H9 (cell line): ENCODE measurements at regions not wholly inside any gene's neighbourhood (a gene's known extent, or its start where the extent isn't known, plus 50 kb on each side); places are given as distances from the start of the nearest gene placed in this dataset.

Source experiments
- DNase-seq: peaks from one replicate; pipeline ENCODE4 v3.0.0-alpha.2; 2017
- H2AFZ ChIP-seq: one replicate; pipeline ENCODE4 v1.6.1; 2013; ENCODE audit warnings: mild to moderate bottlenecking, low read length, control low read depth, moderate library complexity
- H2AK5ac ChIP-seq: 2 replicates; pipeline ENCODE4 v1.6.1; 2013; ENCODE audit warnings: low read length, control low read depth, mixed read lengths; ENCODE audit not compliant: insufficient read length
- H2BK120ac ChIP-seq: one replicate; pipeline ENCODE4 v1.6.1; 2013; ENCODE audit warnings: low read depth, mild to moderate bottlenecking, low read length, control low read depth, inconsistent platforms; ENCODE audit not compliant: poor library complexity, severe bottlenecking
- H2BK12ac ChIP-seq: 2 replicates; pipeline ENCODE4 v1.6.1; 2013; ENCODE audit warnings: low read length, control low read depth, mixed read lengths, low read depth; ENCODE audit not compliant: insufficient read length
- H2BK15ac ChIP-seq: 2 replicates; pipeline ENCODE4 v1.6.1; 2013; ENCODE audit warnings: low read depth, low read length, control low read depth
- H2BK20ac ChIP-seq: one replicate; pipeline ENCODE4 v1.6.1; 2013; ENCODE audit warnings: low read depth, mild to moderate bottlenecking, low read length, control low read depth, inconsistent platforms; ENCODE audit not compliant: poor library complexity, severe bottlenecking
- H2BK5ac ChIP-seq: 2 replicates; pipeline ENCODE4 v1.6.1; 2013; ENCODE audit warnings: low read length, control low read depth, mixed read lengths; ENCODE audit not compliant: insufficient read length
- H3K14ac ChIP-seq: 2 replicates; pipeline ENCODE4 v1.6.1; 2013; ENCODE audit warnings: low read length, control low read depth; ENCODE audit not compliant: insufficient read depth
- H3K18ac ChIP-seq: 2 replicates; pipeline ENCODE4 v1.6.1; 2013; ENCODE audit warnings: low read depth, mild to moderate bottlenecking, mixed read lengths, low read length, control low read depth; ENCODE audit not compliant: insufficient read length
- H3K23ac ChIP-seq: 2 replicates; pipeline ENCODE4 v1.6.1; 2013; ENCODE audit warnings: low read length, control low read depth, mixed read lengths, low read depth; ENCODE audit not compliant: insufficient read length
- H3K23me2 ChIP-seq: 2 replicates; pipeline ENCODE4 v1.6.1; 2013; ENCODE audit warnings: low read depth, mild to moderate bottlenecking, mixed read lengths, low read length, control low read depth; ENCODE audit not compliant: insufficient read length, poor library complexity, severe bottlenecking
- H3K27ac ChIP-seq: 2 replicates; pipeline ENCODE4 v1.5.1; 2013; ENCODE audit warnings: low read length, control low read depth, mixed read lengths, low read depth; ENCODE audit not compliant: insufficient read length
- H3K27me3 ChIP-seq: 2 replicates; pipeline ENCODE4 v1.6.1; 2013; ENCODE audit warnings: low read length, control low read depth, inconsistent platforms; ENCODE audit not compliant: insufficient read depth
- H3K4ac ChIP-seq: 2 replicates; pipeline ENCODE4 v1.6.1; 2013; ENCODE audit warnings: low read depth, mild to moderate bottlenecking, control low read depth, inconsistent platforms, low read length, moderate library complexity
- H3K4me1 ChIP-seq: 2 replicates; pipeline ENCODE4 v1.6.1; 2013; ENCODE audit warnings: low read length, control low read depth, inconsistent platforms; ENCODE audit not compliant: insufficient read depth
- H3K4me2 ChIP-seq: 2 replicates; pipeline ENCODE4 v1.6.1; 2013; ENCODE audit warnings: low read length, control low read depth, mixed read lengths; ENCODE audit not compliant: insufficient read length, insufficient read depth
- H3K56ac ChIP-seq: 2 replicates; pipeline ENCODE4 v1.6.1; 2013; ENCODE audit warnings: low read depth, mild to moderate bottlenecking, mixed read lengths, low read length, control low read depth; ENCODE audit not compliant: insufficient read length
- H3K79me1 ChIP-seq: 2 replicates; pipeline ENCODE4 v1.6.1; 2013; ENCODE audit warnings: low read depth, mild to moderate bottlenecking, moderate library complexity, low read length, control low read depth, inconsistent platforms; ENCODE audit not compliant: insufficient read depth, poor library complexity, severe bottlenecking
- H3K79me2 ChIP-seq: 2 replicates; pipeline ENCODE4 v1.6.1; 2013; ENCODE audit warnings: low read length, control low read depth, inconsistent platforms; ENCODE audit not compliant: insufficient read depth
- H3K9ac ChIP-seq: 2 replicates; pipeline ENCODE4 v1.6.1; 2013; ENCODE audit warnings: low read length, control low read depth, mixed read lengths; ENCODE audit not compliant: insufficient read length; ENCODE audit errors: extremely low read depth
- H3K9me3 ChIP-seq: one replicate; pipeline ENCODE4 v1.6.1; 2013; ENCODE audit warnings: low read depth, low read length, inconsistent platforms; ENCODE audit not compliant: control insufficient read depth
- H3T11ph ChIP-seq: one replicate; pipeline ENCODE4 v1.6.1; 2013; ENCODE audit warnings: mild to moderate bottlenecking, low read length, control low read depth, inconsistent platforms
- H4K20me1 ChIP-seq: one replicate; pipeline ENCODE4 v1.6.1; 2013; ENCODE audit not compliant: control insufficient read depth, insufficient read length, insufficient read depth
- H4K5ac ChIP-seq: 2 replicates; pipeline ENCODE4 v1.6.1; 2013; ENCODE audit warnings: low read depth, mild to moderate bottlenecking, mixed read lengths, low read length, control low read depth; ENCODE audit not compliant: insufficient read length
- H4K8ac ChIP-seq: replicated peaks from 2 replicates; pipeline ENCODE4 v1.6.1; 2013; ENCODE audit warnings: low read length, control low read depth, mixed read lengths, low read depth; ENCODE audit not compliant: insufficient read length
- H4K91ac ChIP-seq: 2 replicates; pipeline ENCODE4 v1.6.1; 2013; ENCODE audit warnings: low read depth, mild to moderate bottlenecking, moderate library complexity, mixed read lengths, low read length, control low read depth; ENCODE audit not compliant: insufficient read length
- H3K27ac Mint-ChIP-seq, 3 experiments: 2 replicates in 2 of 3; 3 replicates in 1 of 3; pipeline ENCODE4 v1.8.0; 2020 to 2021; ENCODE audit warnings: mixed read lengths in 3 of 3, mild to moderate bottlenecking in 1 of 3, moderate library complexity in 1 of 3
- H3K27me3 Mint-ChIP-seq: 2 replicates; pipeline ENCODE4 v1.8.0; 2021; ENCODE audit warnings: low read depth, mild to moderate bottlenecking, moderate library complexity, mixed read lengths
- H3K36me3 Mint-ChIP-seq, 3 experiments: 2 replicates in 2 of 3; 3 replicates in 1 of 3; pipeline ENCODE4 v1.8.0; 2020 to 2021; ENCODE audit warnings: low read depth in 3 of 3, mixed read lengths in 3 of 3; ENCODE audit not compliant: insufficient read depth in 1 of 3
- H3K4me1 Mint-ChIP-seq, 2 experiments: 2 replicates each; pipeline ENCODE4 v1.8.0; 2020; ENCODE audit warnings: mixed read lengths in 2 of 2
- H3K4me3 Mint-ChIP-seq, 2 experiments: 2 replicates in 1 of 2; 3 replicates in 1 of 2; pipeline ENCODE4 v1.8.0; 2020 to 2021; ENCODE audit warnings: mild to moderate bottlenecking in 2 of 2, mixed read lengths in 2 of 2, moderate library complexity in 1 of 2
- H3K9me3 Mint-ChIP-seq, 2 experiments: 2 replicates in 1 of 2; 3 replicates in 1 of 2; pipeline ENCODE4 v1.8.0; 2020; ENCODE audit warnings: mild to moderate bottlenecking in 2 of 2, mixed read lengths in 2 of 2, moderate library complexity in 1 of 2
- CTCF ChIP-seq: fragments of 200-600 bp; sonication (generic); conservative IDR thresholded peaks from 3 replicates; pipeline ENCODE4 v1.8.0; 2021; ENCODE audit warnings: antibody characterized with exemption, mild to moderate bottlenecking
- WGBS: extraction: QIAGEN DNeasy Blood & Tissue Kit; methylation state at CpG from one replicate; pipeline ENCODE4 v1.1.7; 2013; ENCODE audit warnings: missing lambda C conversion rate, low lambda C conversion rate, mixed read lengths; ENCODE audit not compliant: insufficient read length; ENCODE audit errors: extremely low coverage; 5-methylcytosine and 5-hydroxymethylcytosine counted together

GRCh38 chr10:28785018-28785417 lies 107.7 kb downstream of the BAMBI start:
- Histone ChIP-seq H3K18ac (no peak overlapping the region), H4K20me1 (no peaks in the 10 kb centered on the region), H3K79me2 (no peaks in the 10 kb centered on the region), H4K91ac (no peak overlapping the region), H2AK5ac (no peak overlapping the region), H4K5ac (no peak overlapping the region), H3K4ac (no peak overlapping the region), H3K79me1 (no peaks in the 10 kb centered on the region), H3K23me2 (no peaks in the 10 kb centered on the region), H3K9me3 (no peaks in the 10 kb centered on the region), H3K56ac (no peak overlapping the region), H2AFZ (no peak overlapping the region), H3K4me2 (no peak overlapping the region), H3K4me1 (no peaks in the 10 kb centered on the region), H3K27me3 (no peaks in the 10 kb centered on the region), H3K14ac (no peak overlapping the region), H2BK5ac (no peak overlapping the region), H3K27ac (no peak overlapping the region), H3K9ac (no peak overlapping the region), H4K8ac (no peak overlapping the region), H3K23ac (no peak overlapping the region), H2BK120ac (no peak overlapping the region), H3T11ph (no peak overlapping the region), H2BK20ac (no peak overlapping the region), H2BK12ac (no peak overlapping the region), H2BK15ac (no peak overlapping the region)
- TF ChIP-seq CTCF = no peak
- H3K36me3 Mint-ChIP-seq = no peaks in the 10 kb centered on the region
- DNase-seq = no peak
- no peak overlapping the region for H3K4me3 Mint-ChIP-seq
- H3K4me1 Mint-ChIP-seq = peaks cover 12 to 16% of the 10 kb centered on the region in 2 experiments
- H3K9me3 Mint-ChIP-seq = no peaks in the 10 kb centered on the region; a peak in 1 of 5 replicates
- H3K27me3 Mint-ChIP-seq = peaks cover 15% of the 10 kb centered on the region
- no peak overlapping the region for H3K27ac Mint-ChIP-seq
- WGBS = no CpG with 5 or more reads among the region's 5 CpGs
